ENCODE measurements at regions not wholly inside any gene's neighbourhood (a gene's known extent, or its start where the extent isn't known, plus 50 kb on each side); places are given as distances from the start of the nearest gene placed in this dataset.
"Not testable (repeated sequence)": the region's sequence is repeated elsewhere in the genome, so short reads cannot be mapped to it uniquely, and the experiment has no call there.

- no peak for DNase-seq (ENCODE audit: extremely low read depth in 1 of 2, low read depth in 1 of 2)
Measured at GRCh38 chr2:11950896-11951295, 204.5 kb downstream of the LPIN1 start.

- not testable (repeated sequence) for DNase-seq (ENCODE audit: extremely low read depth in 1 of 2, low read depth in 1 of 2)
Measured at GRCh38 chr2:11951492-11951891, 205.1 kb downstream of the LPIN1 start.

- DNase-seq (ENCODE audit: extremely low read depth in 1 of 2, low read depth in 1 of 2): no peak
Measured at GRCh38 chr2:11953258-11953657, 206.8 kb downstream of the LPIN1 start.

- no peak for DNase-seq (ENCODE audit: extremely low read depth in 1 of 2, low read depth in 1 of 2)
Measured at GRCh38 chr2:11955314-11955713, 208.9 kb downstream of the LPIN1 start.

GRCh38 chr2:11955884-11956291 is 209.5 kb downstream of the LPIN1 start:
- DNase-seq (ENCODE audit: extremely low read depth in 1 of 2, low read depth in 1 of 2): no peak

- no peak for DNase-seq (ENCODE audit: extremely low read depth in 1 of 2, low read depth in 1 of 2)
Measured at GRCh38 chr2:11962707-11963328, 216.4 kb downstream of the LPIN1 start.

GRCh38 chr2:11963966-11964365 is 217.5 kb downstream of the LPIN1 start:
- DNase-seq (ENCODE audit: extremely low read depth in 1 of 2, low read depth in 1 of 2): no peak

- DNase-seq (ENCODE audit: extremely low read depth in 1 of 2, low read depth in 1 of 2): no peak
Measured at GRCh38 chr2:11967946-11968465, 221.6 kb downstream of the LPIN1 start.

- DNase-seq (ENCODE audit: extremely low read depth in 1 of 2, low read depth in 1 of 2): no peak
Measured at GRCh38 chr2:11968521-11968920, 222.1 kb downstream of the LPIN1 start.

GRCh38 chr2:11969774-11970173 is 223.3 kb downstream of the LPIN1 start:
- DNase-seq (ENCODE audit: extremely low read depth in 1 of 2, low read depth in 1 of 2): no peak

- no peak for DNase-seq (ENCODE audit: extremely low read depth in 1 of 2, low read depth in 1 of 2)
Measured at GRCh38 chr2:11974573-11974972, 228.1 kb downstream of the LPIN1 start.

GRCh38 chr2:11975373-11975772 is 228.9 kb downstream of the LPIN1 start:
- DNase-seq (ENCODE audit: extremely low read depth in 1 of 2, low read depth in 1 of 2): no peak

- no peak for DNase-seq (ENCODE audit: extremely low read depth in 1 of 2, low read depth in 1 of 2)
Measured at GRCh38 chr2:11976073-11976472, 229.6 kb downstream of the LPIN1 start.

- no peak for DNase-seq (ENCODE audit: extremely low read depth in 1 of 2, low read depth in 1 of 2)
Measured at GRCh38 chr2:11977766-11978524, 231.5 kb downstream of the LPIN1 start.

- no peak for DNase-seq (ENCODE audit: extremely low read depth in 1 of 2, low read depth in 1 of 2)
Measured at GRCh38 chr2:11980809-11981208, 234.4 kb downstream of the LPIN1 start.

GRCh38 chr2:11983401-11983800 is 237.0 kb downstream of the LPIN1 start:
- no peak for DNase-seq (ENCODE audit: extremely low read depth in 1 of 2, low read depth in 1 of 2)

GRCh38 chr2:11983870-11984269 is 237.4 kb downstream of the LPIN1 start:
- DNase-seq (ENCODE audit: extremely low read depth in 1 of 2, low read depth in 1 of 2): no peak

GRCh38 chr2:11984316-11985158 is 238.1 kb downstream of the LPIN1 start:
- DNase-seq (ENCODE audit: extremely low read depth in 1 of 2, low read depth in 1 of 2): no peak

- DNase-seq (ENCODE audit: extremely low read depth in 1 of 2, low read depth in 1 of 2): no peak
Measured at GRCh38 chr2:11985817-11986566, 239.6 kb downstream of the LPIN1 start.

GRCh38 chr2:11987151-11987550 is 240.7 kb downstream of the LPIN1 start:
- no peak for DNase-seq (ENCODE audit: extremely low read depth in 1 of 2, low read depth in 1 of 2)
